Astrocyte (in vitro differentiated cells and primary cell): ENCODE measurements at regions not wholly inside any gene's neighbourhood (a gene's known extent, or its start where the extent isn't known, plus 50 kb on each side); places are given as distances from the start of the nearest gene placed in this dataset.

ENCODE experiments used
- DNase-seq: peaks from one replicate; pipeline ENCODE4 v3.0.0-alpha.2; 2010; ENCODE audit warnings: low read depth
- FAIRE-seq: peaks from 2 replicates; lab custom pipeline; 2011; peaks lifted over from hg19 to GRCh38; lab: Jason Lieb, UNC
- H2AFZ ChIP-seq: 2 replicates; pipeline ENCODE4 v1.6.0; 2012; ENCODE audit warnings: low read depth, low read length, inconsistent platforms
- H3K27ac ChIP-seq: 2 replicates; pipeline ENCODE4 v1.5.1; 2011; ENCODE audit warnings: low read depth, low read length, inconsistent platforms
- H3K27me3 ChIP-seq: 2 replicates; pipeline ENCODE4 v1.6.0; 2011; ENCODE audit warnings: low read length, inconsistent platforms; ENCODE audit not compliant: insufficient read depth
- H3K36me3 ChIP-seq: 2 replicates; pipeline ENCODE4 v1.5.1; 2011; ENCODE audit warnings: low read length, inconsistent platforms; ENCODE audit not compliant: insufficient read depth
- H3K4me1 ChIP-seq: 2 replicates; pipeline ENCODE4 v1.5.1; 2011; ENCODE audit warnings: low read length, inconsistent platforms; ENCODE audit not compliant: insufficient read depth
- H3K4me2 ChIP-seq: 2 replicates; pipeline ENCODE4 v1.6.0; 2012; ENCODE audit warnings: low read length, inconsistent platforms
- H3K4me3 ChIP-seq: 2 replicates; pipeline ENCODE4 v1.5.1; 2011; ENCODE audit warnings: low read depth, mild to moderate bottlenecking, low read length, inconsistent platforms; ENCODE audit not compliant: insufficient read depth
- H3K79me2 ChIP-seq: 2 replicates; pipeline ENCODE4 v1.6.0; 2012; ENCODE audit warnings: mild to moderate bottlenecking, low read length, inconsistent platforms; ENCODE audit not compliant: insufficient read depth
- H3K9ac ChIP-seq: 2 replicates; pipeline ENCODE4 v1.6.0; 2012; ENCODE audit warnings: mild to moderate bottlenecking, low read length, inconsistent platforms
- H3K9me3 ChIP-seq: 2 replicates; pipeline ENCODE4 v1.5.1; 2012; ENCODE audit warnings: low read depth, mild to moderate bottlenecking, low read length, inconsistent platforms; ENCODE audit not compliant: insufficient read depth
- H4K20me1 ChIP-seq: 2 replicates; pipeline ENCODE4 v1.6.0; 2012; ENCODE audit warnings: low read length, inconsistent platforms; ENCODE audit not compliant: insufficient read depth
- H3K27ac Mint-ChIP-seq: one replicate; pipeline ENCODE4 v1.8.0; 2021; ENCODE audit warnings: mild to moderate bottlenecking, mixed read lengths; ENCODE audit not compliant: unreplicated experiment
- H3K27me3 Mint-ChIP-seq: one replicate; pipeline ENCODE4 v1.8.0; 2021; ENCODE audit warnings: low read depth, mixed read lengths; ENCODE audit not compliant: unreplicated experiment
- H3K36me3 Mint-ChIP-seq: one replicate; pipeline ENCODE4 v1.8.0; 2021; ENCODE audit warnings: low read depth, mixed read lengths; ENCODE audit not compliant: unreplicated experiment
- H3K4me1 Mint-ChIP-seq: one replicate; pipeline ENCODE4 v1.8.0; 2021; ENCODE audit warnings: low read depth, mixed read lengths; ENCODE audit not compliant: unreplicated experiment
- H3K4me3 Mint-ChIP-seq: one replicate; pipeline ENCODE4 v1.8.0; 2021; ENCODE audit warnings: mild to moderate bottlenecking, moderate library complexity, mixed read lengths; ENCODE audit not compliant: unreplicated experiment
- H3K9me3 Mint-ChIP-seq: one replicate; pipeline ENCODE4 v1.8.0; 2021; ENCODE audit warnings: mild to moderate bottlenecking, mixed read lengths; ENCODE audit not compliant: unreplicated experiment
- EZH2 ChIP-seq: IDR thresholded peaks from 2 replicates; pipeline ENCODE4 v1.6.1; 2012; ENCODE audit warnings: mild to moderate bottlenecking, low read length, inconsistent platforms; ENCODE audit not compliant: insufficient read depth
- TF ChIP-seq, protein P1 (sequence below): IDR thresholded peaks from 2 replicates; pipeline ENCODE4 v1.5.1; 2011; ENCODE audit warnings: low read depth, mild to moderate bottlenecking, inconsistent platforms, low read length, moderate library complexity; ENCODE audit not compliant: insufficient read depth

DNA sequence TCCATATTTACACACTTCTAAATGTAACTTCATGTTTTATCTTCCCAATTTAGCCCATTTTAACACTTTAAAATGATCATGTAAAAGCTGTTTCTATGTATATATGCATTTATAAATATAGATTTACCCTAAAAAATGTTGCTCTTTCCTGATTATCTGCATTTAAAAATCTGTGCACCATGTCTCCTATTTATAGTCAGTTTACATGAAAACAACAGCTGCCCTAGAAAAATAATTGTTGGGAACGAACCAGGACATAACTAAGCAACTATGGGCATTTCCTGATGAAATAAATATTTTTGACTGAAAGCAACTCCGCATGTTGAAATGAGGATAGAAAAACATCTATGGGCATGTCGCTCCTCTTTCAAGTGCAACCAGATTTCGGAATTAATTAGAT is 1368.2 kb downstream of the FAM181B start:
- no peak overlapping the region for H3K9ac ChIP-seq
- no peaks in the 10 kb centered on the region for H4K20me1 ChIP-seq
- no peaks in the 10 kb centered on the region for H3K4me1 Mint-ChIP-seq
- H3K4me3 ChIP-seq = no peak overlapping the region
- FAIRE-seq = no peak
- H3K27me3 Mint-ChIP-seq = no peaks in the 10 kb centered on the region
- H3K4me2 ChIP-seq = no peak overlapping the region
- no peak overlapping the region for H3K27ac Mint-ChIP-seq
- no peak for DNase-seq
- no peaks in the 10 kb centered on the region for H3K4me1 ChIP-seq
- no peak overlapping the region for H3K27ac ChIP-seq
- H3K79me2 ChIP-seq = no peaks in the 10 kb centered on the region
- peaks cover 2% of the 10 kb centered on the region for H3K9me3 Mint-ChIP-seq
- H3K27me3 ChIP-seq = no peaks in the 10 kb centered on the region
- no peaks in the 10 kb centered on the region for H3K36me3 Mint-ChIP-seq
- no peak for TF ChIP-seq EZH2
- TF ChIP-seq, protein P1, sequence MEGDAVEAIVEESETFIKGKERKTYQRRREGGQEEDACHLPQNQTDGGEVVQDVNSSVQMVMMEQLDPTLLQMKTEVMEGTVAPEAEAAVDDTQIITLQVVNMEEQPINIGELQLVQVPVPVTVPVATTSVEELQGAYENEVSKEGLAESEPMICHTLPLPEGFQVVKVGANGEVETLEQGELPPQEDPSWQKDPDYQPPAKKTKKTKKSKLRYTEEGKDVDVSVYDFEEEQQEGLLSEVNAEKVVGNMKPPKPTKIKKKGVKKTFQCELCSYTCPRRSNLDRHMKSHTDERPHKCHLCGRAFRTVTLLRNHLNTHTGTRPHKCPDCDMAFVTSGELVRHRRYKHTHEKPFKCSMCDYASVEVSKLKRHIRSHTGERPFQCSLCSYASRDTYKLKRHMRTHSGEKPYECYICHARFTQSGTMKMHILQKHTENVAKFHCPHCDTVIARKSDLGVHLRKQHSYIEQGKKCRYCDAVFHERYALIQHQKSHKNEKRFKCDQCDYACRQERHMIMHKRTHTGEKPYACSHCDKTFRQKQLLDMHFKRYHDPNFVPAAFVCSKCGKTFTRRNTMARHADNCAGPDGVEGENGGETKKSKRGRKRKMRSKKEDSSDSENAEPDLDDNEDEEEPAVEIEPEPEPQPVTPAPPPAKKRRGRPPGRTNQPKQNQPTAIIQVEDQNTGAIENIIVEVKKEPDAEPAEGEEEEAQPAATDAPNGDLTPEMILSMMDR = no peak
- H3K36me3 ChIP-seq = no peaks in the 10 kb centered on the region
- H3K4me3 Mint-ChIP-seq = no peak overlapping the region
- no peaks in the 10 kb centered on the region for H3K9me3 ChIP-seq
- no peak overlapping the region for H2AFZ ChIP-seq

DNA sequence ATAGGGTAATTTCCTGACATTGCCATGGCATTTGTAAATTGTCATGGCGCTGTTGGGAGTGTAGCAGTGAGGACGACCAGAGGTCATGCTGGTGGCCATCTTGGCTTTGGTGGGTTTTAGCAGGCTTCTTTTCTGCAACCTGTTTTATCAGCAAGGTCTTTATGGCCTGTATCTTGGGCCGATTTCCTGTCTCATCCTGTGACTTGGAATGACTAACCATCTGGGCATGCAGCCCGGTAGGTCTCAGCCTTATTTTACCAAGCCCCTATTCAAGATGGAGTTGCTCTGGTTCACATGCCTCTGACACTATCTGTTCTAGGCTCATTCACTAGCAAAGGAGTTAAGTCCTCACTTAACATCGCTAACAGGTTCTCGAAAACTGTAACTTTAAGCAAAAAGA is 1374.2 kb downstream of the FAM181B start:
- Histone ChIP-seq H2AFZ (no peak overlapping the region), H3K9me3 (no peaks in the 10 kb centered on the region), H3K9ac (no peak overlapping the region), H3K4me3 (no peak overlapping the region), H3K4me2 (no peak overlapping the region), H4K20me1 (no peaks in the 10 kb centered on the region), H3K27ac (no peak overlapping the region), H3K79me2 (no peaks in the 10 kb centered on the region), H3K27me3 (no peaks in the 10 kb centered on the region), H3K36me3 (no peaks in the 10 kb centered on the region), H3K4me1 (no peaks in the 10 kb centered on the region)
- no peak for DNase-seq
- no peak for TF ChIP-seq EZH2
- TF ChIP-seq, protein P1 = no peak
- Mint-ChIP-seq H3K36me3 (no peaks in the 10 kb centered on the region), H3K9me3 (peaks cover 5% of the 10 kb centered on the region), H3K4me1 (no peaks in the 10 kb centered on the region), H3K27me3 (no peaks in the 10 kb centered on the region), H3K4me3 (no peak overlapping the region), H3K27ac (no peak overlapping the region)
- no peak for FAIRE-seq

DNA sequence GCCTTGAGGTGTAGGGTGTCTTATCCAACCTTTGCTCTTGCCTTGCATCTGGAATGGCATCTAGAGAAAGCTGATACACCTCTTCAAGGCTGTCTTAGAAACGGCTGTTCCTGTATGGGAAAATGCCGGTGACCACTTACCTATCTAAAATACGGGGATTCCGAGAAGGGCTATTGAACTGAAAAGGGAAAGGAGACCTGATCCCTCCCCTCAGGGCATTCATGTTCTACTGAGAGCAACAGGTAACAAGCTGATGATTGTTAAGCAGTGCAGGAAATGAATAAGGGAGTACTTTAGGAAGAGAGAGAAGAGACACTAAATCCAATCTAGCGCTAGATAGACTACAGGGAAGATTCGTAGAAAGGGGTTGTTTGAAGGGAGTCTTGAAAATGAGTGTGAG is 1388.1 kb downstream of the FAM181B start:
- H3K36me3 Mint-ChIP-seq = no peaks in the 10 kb centered on the region
- no peak overlapping the region for H3K27ac ChIP-seq
- no peaks in the 10 kb centered on the region for H3K27me3 ChIP-seq
- H3K27me3 Mint-ChIP-seq = no peaks in the 10 kb centered on the region
- H3K4me3 Mint-ChIP-seq = no peak overlapping the region
- no peak for FAIRE-seq
- H4K20me1 ChIP-seq = no peaks in the 10 kb centered on the region
- no peaks in the 10 kb centered on the region for H3K4me1 Mint-ChIP-seq
- H3K79me2 ChIP-seq = no peaks in the 10 kb centered on the region
- no peak overlapping the region for H3K9ac ChIP-seq
- DNase-seq = no peak
- H3K27ac Mint-ChIP-seq = no peak overlapping the region
- no peaks in the 10 kb centered on the region for H3K9me3 Mint-ChIP-seq
- H3K9me3 ChIP-seq = no peaks in the 10 kb centered on the region
- TF ChIP-seq, protein P1 = no peak
- TF ChIP-seq EZH2 = no peak
- H3K36me3 ChIP-seq = no peaks in the 10 kb centered on the region
- H3K4me2 ChIP-seq = no peak overlapping the region
- H3K4me1 ChIP-seq = no peaks in the 10 kb centered on the region
- H3K4me3 ChIP-seq = no peak overlapping the region
- no peak overlapping the region for H2AFZ ChIP-seq
